ENCODE measurements at regions not wholly inside any gene's neighbourhood (a gene's known extent, or its start where the extent isn't known, plus 50 kb on each side); places are given as distances from the start of the nearest gene placed in this dataset.

DNA sequence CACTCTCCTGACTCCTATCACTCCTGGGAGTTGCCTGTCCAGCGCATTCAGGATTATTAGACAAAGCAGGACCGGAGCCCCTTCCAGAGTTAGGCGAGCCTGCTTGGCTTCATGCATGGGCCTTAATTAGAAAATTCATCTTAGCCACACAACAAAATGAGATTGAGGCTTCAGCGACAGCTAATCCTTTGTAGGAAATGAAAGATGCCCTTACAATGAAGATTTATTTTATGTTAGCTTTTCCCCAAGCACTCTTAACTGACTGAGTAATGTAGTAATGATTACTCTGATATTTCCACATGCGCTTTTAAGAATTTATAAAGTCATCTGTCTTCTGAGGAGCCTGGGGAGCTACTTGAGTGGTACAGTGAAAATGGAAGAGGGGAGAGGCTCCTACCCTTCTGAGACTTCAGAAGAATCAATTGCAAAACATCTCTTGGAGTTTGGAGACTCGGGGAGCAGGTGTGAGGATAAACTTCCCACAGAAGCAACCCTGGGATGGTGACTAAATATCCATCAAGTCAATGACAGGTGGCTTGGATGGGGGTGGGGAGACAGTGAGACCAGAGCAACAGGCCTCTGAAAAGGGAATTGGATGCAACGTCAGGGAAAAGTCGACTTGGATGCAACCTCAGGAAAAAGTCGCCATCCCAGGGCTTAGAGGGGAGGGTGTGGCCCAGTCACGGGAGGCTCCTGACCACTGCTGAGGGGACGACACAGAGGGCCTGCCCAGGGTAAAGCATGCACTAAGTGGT, 434.5 kb upstream of the B3GAT1 start:
- TF ChIP-seq, protein P1, sequence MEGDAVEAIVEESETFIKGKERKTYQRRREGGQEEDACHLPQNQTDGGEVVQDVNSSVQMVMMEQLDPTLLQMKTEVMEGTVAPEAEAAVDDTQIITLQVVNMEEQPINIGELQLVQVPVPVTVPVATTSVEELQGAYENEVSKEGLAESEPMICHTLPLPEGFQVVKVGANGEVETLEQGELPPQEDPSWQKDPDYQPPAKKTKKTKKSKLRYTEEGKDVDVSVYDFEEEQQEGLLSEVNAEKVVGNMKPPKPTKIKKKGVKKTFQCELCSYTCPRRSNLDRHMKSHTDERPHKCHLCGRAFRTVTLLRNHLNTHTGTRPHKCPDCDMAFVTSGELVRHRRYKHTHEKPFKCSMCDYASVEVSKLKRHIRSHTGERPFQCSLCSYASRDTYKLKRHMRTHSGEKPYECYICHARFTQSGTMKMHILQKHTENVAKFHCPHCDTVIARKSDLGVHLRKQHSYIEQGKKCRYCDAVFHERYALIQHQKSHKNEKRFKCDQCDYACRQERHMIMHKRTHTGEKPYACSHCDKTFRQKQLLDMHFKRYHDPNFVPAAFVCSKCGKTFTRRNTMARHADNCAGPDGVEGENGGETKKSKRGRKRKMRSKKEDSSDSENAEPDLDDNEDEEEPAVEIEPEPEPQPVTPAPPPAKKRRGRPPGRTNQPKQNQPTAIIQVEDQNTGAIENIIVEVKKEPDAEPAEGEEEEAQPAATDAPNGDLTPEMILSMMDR (IDR thresholded peaks at IDR 0.05) = no peak
- TF ChIP-seq POLR2A (IDR thresholded peaks at IDR 0.05) = no peak
